ENCODE measurements at regions not wholly inside any gene's neighbourhood (a gene's known extent, or its start where the extent isn't known, plus 50 kb on each side); places are given as distances from the start of the nearest gene placed in this dataset.
"Not testable (repeated sequence)": the region's sequence is repeated elsewhere in the genome, so short reads cannot be mapped to it uniquely, and the experiment has no call there.

DNA sequence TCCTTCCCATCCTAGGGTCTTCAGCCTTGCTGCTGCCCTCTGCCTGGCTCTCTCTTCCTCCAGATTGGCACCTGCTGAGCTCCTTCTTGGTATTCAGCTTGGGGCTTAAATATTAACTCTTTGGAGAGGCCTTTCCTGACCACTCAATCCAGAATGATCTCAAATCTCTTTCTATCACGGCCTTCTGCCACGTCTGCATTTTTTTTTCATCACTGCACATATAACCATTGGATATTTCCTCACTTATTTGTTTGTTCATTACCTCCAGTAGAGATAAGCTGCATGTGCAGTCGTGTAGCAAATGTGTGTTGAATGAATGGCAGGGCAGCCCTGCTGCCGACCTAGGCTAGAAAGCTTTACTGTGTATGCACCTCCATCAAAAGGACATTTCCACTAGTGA lies 51.6 kb upstream of the MPP7 start:
- no peak for DNase-seq

DNA sequence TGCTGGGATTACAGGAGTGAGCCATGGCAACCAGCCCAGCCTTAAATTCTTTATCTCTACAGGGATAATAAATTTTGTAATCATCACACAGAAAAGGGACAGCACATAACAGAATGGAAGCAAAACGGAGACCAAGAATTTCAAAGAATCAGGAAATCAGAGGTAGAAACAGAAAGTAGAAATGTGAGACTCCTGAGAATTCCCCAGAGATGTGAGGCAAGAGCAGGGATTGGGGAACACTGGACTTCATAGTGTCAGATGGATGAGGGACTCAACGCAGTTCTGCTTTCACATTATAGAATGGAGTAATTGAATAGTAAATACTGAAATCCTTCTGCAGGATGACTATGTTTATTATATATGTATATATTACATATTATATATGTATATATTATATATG lies 52.5 kb upstream of the MPP7 start:
- DNase-seq = no peak

DNA sequence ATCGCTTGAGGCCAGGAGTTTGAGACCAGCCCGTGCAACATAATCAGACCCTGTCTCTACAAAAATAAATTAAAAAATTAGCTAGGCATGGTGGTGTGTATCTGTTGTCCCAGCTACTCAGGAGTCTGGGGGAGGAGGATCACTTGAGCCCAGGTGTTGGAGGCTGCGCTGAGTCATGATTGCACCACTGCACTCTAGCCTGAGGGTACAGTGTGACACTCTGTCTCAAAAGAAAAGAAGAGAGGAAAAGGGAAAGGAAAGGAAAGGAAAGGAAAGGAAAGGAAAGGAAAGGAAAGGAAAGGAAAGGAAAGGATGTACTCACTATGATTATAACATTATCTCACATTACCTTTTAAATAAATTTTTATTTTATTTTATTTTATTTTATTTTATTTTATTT lies 56.5 kb upstream of the MPP7 start:
- DNase-seq = no peak

DNA sequence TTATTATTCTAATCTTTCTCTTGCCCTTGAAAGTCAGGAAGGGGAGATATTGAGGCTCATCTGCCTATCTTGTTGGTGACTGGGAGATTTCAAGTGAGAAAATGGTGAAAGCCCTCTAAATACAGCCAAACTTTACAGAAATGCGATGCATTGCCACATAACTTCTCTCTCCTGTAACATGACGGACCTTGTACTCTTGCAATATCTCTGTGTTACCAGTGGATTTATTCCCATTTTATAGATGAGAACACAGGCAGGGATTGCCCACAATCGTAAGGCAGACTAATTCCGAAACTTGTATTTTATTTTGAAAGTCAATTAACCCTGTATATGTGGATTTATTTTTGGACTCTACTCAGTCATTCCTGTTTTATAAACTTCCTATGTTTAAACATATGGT lies 57.3 kb upstream of the MPP7 start:
- DNase-seq = no peak

DNA sequence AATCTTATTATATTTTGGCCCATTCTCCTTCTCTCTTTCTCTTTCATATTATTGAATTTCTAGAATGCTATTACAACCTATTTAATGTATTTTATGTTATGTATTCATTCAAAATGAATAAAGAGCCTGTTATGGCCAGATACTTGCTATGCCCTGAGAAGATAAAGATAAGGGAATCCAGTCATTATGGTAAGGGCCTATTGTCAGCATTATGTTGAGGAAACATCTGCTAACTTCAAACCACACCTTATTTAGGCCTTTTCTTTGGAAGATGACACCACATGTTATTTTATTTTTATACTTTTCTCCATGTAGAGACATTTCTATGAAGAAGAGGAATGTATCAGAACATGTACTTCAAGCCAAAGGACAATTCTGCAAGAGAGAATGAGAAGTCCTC lies 60.5 kb upstream of the MPP7 start:
- no peak for DNase-seq

DNA sequence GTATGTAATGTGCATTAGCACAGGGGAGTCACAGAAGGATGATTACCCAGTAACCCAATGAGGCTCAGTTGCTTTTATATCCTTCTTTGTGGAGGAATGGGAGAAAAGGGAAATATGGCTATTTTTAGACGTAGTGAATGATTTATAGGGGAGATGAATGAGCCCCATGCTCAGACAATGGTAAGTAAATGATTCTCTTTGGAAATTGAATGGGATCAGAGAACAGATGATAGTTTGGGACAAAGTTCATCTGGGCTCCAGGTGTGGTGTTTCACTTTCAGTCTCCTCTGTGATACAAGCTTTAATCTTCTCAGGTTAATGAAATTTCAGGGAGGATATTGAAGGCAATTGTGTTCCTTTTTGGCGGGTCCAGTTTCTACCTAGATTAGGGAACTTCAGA lies 63.0 kb upstream of the MPP7 start:
- no peak for DNase-seq

DNA sequence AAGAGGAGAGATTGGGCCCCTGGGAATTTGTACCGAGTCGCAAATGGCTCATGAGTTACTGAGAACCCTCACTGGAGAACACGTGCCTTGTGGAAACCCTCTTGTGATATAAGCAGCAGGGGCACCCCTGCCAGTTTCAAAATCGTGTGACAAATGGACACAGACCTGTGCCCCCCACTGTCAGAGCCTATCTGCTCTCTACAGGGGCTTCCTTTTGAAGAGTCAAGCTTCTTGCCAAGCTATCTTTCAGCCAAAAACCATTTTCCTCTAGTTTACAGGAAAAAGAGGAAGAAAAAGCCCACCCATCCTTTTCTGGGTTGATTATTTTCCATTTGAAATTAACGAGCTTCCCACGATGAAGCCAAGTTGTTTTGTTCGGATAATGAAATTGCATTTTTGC lies 64.1 kb upstream of the MPP7 start:
- no peak for DNase-seq

DNA sequence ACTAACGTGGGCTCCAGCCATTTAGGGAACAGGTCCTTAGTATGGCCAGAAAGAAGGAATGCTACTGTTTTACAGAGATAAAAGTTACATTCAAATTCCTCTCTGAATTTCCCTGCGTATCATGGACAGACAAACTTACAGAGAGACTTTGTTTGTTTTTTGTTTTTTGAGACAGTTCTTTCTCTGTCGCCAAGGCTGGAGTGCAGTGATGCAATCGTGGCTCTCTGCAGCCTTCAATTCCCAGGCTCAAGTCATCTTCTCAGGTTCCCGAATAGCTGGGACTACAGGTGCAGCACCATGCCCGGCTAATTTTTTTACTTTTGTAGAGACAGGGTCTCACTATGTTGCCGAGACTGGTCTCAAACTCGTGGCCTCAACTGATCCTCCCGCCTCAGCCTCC lies 64.5 kb upstream of the MPP7 start:
- DNase-seq = no peak

DNA sequence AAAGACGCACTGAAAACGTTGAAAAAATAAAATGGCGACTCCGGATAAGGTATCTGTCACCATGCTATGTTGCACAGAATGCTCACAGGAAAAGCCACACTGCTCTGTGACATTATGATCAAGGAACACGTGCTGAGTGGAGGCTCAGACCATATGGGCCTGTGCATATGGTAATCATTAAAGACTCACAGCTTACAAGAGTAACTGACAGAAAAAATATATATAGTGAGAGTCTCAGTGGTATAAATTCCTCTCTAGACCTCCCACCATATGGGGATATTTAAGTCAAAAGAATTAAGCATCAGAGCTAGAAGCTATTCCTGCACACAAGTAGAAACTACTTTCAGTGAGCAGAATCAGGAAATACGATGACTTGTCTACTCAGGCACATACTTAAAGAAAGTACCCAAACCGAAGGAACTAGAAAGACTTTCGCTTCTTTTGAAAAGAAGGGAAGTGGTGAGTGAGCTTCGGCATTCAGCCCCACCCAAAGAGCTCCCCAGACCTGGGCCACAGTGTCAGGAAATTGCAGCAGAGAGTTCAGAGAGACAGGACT lies 65.1 kb upstream of the MPP7 start:
- DNase-seq = peak; percentile 63 to 89 (median 82)

DNA sequence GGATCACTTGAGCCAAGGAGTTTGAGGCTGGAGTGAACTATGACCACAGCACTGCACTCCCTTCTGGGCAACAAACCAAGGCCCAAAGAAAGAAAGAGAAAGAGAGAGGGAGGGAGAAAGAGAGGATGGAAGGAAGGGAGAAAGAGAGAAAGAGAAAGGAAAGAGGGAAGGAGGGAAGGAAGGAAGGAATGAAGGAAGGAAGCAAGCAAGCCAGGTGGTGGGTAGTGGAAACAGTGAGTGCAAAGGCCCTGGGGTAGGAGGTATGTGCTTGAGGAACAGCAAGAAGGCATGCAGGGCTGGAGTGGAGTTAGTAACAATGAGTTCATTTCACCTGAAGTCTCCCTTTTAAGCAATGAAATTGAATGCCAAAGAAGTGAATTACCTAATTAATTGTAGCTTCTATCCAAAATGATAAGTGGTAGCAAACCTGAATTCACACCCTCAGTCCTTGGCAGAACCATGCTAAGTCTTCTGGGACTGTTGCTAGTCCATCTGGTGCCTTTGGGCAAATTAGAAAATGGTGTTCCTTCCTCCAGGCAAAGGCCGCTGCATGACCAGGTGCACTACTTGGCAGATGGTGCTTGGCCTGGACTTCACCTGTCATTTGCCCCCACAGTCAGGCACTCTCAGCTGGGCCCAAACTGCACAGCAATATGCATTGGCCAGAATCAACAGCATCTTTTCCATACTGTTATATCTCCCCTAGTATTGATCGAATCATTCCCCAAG lies 67.4 kb upstream of the MPP7 start:
- DNase-seq = no peak

DNA sequence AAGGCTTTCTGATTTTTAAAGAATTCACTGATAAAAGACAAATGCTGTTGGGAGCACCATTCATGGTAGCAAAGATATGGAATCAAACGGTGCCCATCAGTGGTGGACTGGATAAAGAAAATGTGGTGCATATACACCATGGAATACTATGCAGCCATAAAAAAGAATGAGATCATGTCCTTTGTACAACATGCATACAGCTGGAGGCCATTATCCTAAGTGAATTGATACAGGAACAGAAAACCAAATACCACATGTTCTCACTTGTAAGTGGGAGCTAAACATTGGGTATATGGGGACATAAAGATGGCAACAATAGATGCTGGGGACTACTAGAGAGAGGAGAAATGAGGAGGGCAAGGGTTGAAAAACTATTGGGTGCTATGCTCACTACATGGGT lies 68.8 kb upstream of the MPP7 start:
- DNase-seq = not testable (repeated sequence)

DNA sequence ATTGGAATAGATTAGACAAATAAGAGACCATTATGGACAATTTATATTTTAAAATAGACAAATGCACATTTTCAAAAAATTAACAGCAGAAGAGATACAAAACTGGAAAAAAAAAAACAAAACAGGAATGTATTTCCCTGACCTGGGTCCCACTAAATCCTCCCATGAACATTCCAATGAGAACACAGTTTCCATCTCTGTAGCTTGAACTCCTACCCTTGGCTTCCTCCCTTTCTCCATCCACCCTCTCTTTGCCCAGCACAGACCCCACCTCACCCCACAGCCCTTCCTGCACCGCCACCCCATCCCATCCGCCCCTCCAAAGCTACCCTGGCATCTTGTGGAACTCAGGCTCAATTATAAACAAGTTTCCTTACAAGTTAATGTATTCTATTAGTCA lies 71.2 kb upstream of the MPP7 start:
- no peak for DNase-seq

DNA sequence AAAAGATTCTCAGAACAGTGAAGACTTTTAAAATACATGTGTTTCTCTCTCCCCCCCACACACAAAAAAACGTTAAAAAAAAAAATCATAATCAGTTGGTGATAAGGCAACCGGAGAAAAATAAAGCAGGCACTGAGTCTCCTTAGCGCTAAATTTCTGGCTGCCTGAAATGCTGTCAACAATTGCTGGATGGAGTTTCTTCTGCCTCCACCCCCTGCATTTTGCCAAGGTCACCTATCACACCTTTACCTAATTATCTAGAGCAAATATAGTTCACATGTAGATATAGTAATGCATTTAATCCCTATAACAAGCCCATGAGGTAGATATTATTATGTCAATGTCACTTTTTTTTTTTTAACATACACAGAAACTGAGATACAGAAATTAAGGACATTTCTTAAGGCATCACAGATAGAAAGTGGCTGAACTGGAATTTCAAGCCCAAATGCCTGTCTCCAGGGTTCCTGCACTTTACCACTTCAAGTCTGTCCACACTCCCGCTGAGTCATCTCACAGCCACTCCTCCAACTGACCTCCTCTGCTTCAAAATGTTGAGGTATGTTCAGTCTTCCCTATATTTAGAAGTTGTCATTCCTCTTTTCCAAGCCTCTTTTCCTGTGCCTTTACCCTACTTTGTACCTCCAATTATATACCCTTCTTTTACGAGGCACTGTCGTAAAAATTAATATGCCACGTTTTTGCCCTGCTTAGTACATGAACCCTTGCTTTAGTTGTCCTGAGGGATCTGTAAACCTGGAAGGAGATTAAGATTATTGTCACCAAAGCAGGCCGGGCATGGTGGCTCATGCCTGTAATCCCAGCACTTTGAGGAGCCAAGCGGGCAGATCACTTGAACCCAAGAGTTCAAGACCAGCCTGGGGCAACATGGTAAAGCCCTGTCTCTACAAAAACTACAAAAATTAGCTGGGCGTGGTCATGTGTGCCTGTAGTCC lies 72.8 kb upstream of the MPP7 start:
- DNase-seq = peak; percentile 27 to 62 (median 60)

DNA sequence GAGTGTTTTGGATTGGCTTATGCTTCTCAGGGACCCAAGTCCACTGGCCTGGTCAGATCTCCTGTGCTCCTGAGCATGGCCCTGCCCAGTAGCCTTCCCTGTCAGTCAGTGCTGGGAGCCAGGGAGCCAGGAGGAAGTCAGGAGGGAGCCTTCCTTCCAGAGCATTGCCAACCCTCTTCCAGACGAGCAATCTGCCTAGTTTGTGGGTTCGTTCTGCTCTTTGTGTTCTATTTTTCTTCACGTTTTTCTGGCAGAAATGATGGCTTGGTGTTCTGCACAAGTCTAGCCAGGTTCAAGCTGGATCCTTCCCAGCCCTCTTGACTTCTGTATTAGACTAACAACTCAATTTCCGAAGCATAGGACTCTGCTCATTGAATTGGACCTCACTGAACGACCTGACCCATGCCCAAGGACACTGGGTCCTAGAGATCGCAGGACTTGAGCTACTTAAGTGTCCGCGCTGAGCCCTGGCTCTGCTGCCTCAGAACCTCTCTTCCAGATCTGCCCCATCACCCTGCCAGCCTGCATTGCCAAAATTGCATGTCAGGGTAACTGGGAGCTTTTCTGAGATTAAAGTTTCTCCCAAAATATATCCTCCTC lies 76.2 kb upstream of the MPP7 start:
- peak in 1 of 4 experiments; percentile 26 for DNase-seq

DNA sequence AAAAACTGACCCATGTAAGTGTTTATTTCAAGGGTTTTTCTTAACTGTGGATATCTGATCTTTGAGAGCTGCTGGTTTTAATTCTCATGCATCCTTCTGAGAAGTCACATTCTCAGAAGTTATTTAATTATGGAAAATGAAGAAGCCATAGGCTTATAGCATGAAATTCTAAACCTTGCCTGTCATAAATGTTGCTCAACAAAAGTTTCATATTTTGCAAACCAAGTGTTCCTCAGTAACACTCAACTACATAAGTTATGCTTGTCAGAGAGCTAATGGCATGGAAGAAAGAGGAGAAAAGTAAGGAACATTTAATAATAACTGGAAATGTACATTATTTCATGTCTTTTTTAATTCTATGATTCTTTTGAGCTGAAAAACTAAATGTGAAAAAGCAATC lies 78.6 kb upstream of the MPP7 start:
- DNase-seq = peak in 2 of 4 experiments; percentile 52 to 59

DNA sequence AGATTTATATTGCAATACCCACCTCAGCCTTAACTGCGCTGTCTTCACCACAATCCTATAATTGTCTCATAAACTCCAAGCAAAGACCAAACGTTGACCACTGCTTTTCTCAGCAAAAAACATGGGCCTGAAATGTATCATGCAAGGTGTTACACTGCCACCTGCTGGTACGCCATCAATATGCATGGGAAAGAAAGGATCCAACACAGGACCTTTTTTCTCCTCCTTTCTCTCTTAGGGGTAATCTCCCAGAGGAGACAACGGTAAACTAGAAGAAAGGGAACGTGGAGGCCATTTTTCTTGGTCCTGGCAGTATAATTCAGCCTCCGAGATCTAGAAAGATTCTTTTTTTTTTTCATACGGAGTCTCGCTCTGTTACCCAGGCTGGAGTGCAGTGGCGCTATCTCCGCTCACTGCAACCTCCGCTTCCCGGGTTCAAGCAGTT lies 79.1 kb upstream of the MPP7 start:
- DNase-seq = peak; percentile 91 to 94 (median 93)

DNA sequence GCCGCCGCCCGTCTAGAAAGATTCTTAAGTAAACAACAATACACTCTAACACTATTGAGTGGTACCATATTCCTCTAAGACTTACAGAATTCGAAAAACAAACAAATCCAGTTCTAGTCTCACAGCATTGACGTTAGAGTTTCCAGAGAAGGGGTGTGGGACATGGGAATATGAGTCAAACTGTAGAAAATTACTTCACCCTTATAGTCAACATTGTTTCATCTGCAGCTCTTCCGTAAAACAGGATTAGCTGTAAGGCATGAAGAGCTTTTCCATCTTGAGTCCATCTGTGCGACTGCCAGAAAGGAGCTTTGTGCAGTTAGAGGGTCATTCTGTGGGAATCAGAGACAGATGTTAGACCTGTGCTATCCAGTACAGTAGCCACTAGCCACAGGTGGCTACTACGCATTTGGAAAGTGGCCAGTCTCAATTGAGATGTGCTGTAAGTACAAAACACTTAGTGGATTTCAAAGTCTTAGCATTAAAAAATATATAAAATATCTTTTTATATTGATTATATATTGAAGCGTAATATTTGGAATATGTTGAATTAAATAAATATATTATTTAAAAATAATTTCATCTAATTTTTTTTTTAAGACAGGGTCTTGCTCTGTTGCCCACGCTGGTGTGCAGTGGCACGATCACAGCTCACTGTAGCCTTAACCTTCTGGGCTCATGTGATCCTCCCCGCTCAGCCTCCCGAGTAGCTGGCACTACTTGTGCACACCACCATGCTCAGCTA lies 79.8 kb upstream of the MPP7 start:
- no peak for DNase-seq

DNA sequence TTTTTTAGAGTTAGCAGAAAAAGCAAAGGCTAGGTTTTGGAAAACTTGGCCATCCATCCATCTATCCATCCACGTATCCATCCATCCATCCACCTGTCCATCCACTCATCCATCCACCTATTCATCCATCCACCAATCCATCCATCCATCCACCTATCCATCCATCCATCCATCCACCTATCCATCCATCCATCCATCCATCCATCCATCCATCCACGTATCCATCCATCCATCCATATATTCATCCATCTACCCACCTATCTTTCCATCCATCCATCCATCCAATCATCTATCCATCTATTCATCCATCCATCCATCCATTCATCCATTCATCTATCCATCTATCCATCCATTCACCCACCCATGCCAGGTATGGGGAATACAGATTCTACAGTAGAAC lies 81.7 kb upstream of the MPP7 start:
- DNase-seq = no peak

DNA sequence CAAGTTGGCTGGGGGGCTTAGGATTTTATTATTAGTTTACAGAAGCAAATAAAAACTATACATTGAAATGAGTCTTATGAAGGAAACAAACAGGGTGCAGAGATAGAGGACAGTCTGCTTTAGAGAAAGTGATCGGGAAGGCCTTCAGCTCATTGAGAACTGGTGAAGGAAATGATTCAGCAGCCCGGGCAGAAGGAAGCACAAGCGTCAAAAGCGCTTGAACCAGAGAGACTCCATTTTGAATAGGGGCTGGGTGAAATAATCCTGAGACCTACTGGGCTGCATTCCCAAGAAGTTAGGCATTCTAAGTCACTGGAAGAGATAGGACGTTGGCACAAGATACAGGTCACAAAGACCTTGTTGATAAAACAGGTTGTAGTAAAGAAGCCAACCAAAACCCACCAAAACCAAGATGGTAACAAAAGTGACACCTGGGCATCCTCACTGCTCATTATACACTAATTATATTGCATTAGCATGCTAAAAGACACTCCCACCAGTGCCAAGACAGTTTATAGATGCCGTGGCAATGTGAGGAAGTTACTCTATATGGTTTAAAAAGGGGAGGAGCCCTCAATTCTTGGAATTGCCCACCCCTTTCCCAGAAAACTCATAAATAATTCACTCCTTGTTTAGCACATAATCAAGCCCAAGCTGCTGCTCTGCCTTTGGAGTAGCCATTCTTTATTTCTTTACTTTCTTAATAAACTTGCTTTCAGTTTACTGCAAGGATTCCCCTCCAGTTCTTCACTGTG lies 83.1 kb upstream of the MPP7 start:
- no peak for DNase-seq

DNA sequence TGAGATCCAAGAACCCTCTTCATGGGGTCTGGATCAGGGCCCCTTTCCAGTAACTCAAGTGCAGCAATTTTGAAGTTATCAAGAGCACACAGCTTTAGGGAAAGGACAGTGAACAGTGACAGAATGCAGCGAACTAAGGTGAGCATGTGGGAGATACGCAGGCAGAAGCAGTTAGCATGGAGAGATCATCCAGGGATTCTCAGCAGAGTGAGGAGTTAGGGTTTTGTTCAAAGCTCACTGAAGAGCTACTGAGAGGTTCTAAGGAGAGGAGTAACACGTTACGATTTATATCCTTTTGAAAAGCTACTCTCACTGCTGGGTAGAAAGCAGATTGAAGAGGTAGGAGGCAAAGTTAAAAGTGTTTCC lies 83.6 kb upstream of the MPP7 start:
- DNase-seq = no peak

DNA sequence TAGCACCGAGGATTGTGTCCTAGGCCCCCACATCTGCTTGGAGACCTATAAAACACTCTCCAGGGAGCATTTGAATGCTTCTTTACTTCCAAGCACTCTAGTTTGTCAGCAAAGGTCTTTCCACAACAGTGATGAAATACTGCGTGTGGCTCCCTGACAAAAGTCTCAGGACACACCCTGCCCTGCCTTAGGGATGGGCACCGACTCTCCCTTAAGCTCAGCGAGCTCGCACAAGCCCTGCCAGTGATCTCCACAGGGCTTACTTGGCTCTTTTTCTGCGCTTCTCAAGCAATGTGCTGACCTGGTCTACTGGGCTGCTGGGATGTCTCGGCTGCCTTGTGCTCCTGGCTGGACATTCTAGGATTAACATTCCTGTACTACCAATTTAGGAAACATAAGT lies 84.3 kb upstream of the MPP7 start:
- no peak for DNase-seq

DNA sequence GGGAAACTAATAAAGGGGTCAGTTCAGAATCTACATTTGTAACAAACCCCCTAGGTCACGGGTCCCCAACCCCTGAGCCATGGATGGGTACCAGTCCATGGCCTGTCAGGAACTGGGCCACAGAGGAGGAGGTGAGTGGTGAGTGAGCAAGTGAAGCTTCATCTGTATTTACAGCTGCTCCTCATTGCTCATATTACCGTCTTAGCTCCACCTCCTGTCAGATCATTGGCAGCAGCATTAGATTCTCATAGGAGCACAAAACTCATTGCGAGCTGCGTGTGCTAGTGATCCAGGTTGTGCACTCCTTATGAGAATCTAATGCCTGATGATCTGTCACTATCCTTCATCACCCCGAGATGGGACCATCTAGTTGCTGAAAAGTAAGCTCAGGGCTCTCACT lies 88.4 kb upstream of the MPP7 start:
- no peak for DNase-seq
